ENCODE measurements at regions not wholly inside any gene's neighbourhood (a gene's known extent, or its start where the extent isn't known, plus 50 kb on each side); places are given as distances from the start of the nearest gene placed in this dataset.

GRCh38 chr2:8202132-8202531 is 479.7 kb upstream of the ID2 start:
- H3K27me3 ChIP-seq = no peaks in the 10 kb centered on the region
- H3K4me1 ChIP-seq = no peaks in the 10 kb centered on the region
- no peaks in the 10 kb centered on the region for H3K36me3 ChIP-seq
- no peak overlapping the region for H3K27ac ChIP-seq (replicated peaks in 1 of 4)
- WGBS = 84% methylated on average over 7 of the region's 7 CpGs
- no peaks in the 10 kb centered on the region for H3K9me3 ChIP-seq
- intact Hi-C loops (cut with DNase I) = no loop called here
- DNase-seq (ENCODE audit: extremely low spot score) = no peak
- TF ChIP-seq POLR2AphosphoS5 (IDR thresholded peaks at IDR 0.05) (no peak), POLR2A (IDR thresholded peaks at IDR 0.05; ENCODE audit: low read depth) (no peak), EP300 (IDR thresholded peaks at IDR 0.05) (no peak), CTCF (IDR thresholded peaks at IDR 0.05) (no peak)
- no peak overlapping the region for H3K4me3 ChIP-seq

DNA sequence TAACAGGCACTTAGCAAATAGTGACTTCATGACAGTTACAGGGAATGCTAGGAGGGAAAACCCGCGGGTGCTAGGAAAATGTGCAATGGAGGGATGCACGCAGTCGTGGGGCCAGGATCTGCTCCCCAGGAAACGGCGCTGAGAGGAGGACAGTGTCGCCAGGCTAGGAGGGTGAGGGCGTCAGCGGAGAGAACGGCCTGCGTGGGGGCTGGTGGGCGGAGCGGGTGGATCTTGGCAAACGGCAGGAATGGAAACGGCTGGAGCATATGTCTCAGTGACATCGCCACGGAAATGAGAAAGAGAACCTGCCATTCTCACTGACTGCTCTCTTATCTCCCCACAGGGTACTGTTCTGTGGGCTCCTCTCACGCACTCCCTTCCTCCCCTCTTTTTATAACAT is 478.5 kb upstream of the ID2 start:
- no peak for DNase-seq (ENCODE audit: extremely low spot score)

DNA sequence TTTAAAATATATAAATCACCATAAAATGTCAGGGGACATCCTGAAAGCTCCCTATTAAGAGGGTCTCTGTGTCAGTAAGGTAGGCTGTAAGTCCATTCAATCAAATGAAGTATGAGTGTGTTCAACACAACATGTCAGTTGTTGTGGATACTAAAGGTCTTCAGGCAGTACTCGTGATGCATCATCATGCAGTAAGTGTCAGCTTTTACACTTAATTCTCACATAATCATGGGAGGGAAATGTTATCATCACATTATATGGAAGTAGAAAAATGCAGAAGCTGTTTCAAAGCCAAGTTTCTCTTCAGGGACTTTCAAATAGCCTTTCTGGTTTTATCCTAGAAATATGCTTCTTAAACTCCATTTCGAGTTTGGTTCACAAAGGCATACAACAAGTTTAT is 477.1 kb upstream of the ID2 start:
- Histone ChIP-seq H3K27ac (replicated peaks in 1 of 4) (no peak overlapping the region), H3K36me3 (no peaks in the 10 kb centered on the region), H3K9me3 (peaks cover 0 to 16% (median 13%) of the 10 kb centered on the region in 4 donors), H3K4me3 (no peak overlapping the region), H3K4me1 (no peaks in the 10 kb centered on the region), H3K27me3 (no peaks in the 10 kb centered on the region)
- 90% methylated on average over 2 of the region's 2 CpGs for WGBS
- intact Hi-C loops (cut with DNase I) = no loop called here
- TF ChIP-seq POLR2A (IDR thresholded peaks at IDR 0.05; ENCODE audit: low read depth) = no peak
- no peak for TF ChIP-seq POLR2AphosphoS5 (IDR thresholded peaks at IDR 0.05)
- no peak for TF ChIP-seq EP300 (IDR thresholded peaks at IDR 0.05)
- TF ChIP-seq CTCF (IDR thresholded peaks at IDR 0.05) = no peak
- DNase-seq (ENCODE audit: extremely low spot score) = no peak

More for the DNA sequence above, 478.5 kb upstream of the ID2 start:
- intact Hi-C loops (cut with DNase I) = no loop called here
- Histone ChIP-seq H3K27me3 (no peaks in the 10 kb centered on the region), H3K27ac (replicated peaks in 1 of 4) (no peak overlapping the region), H3K36me3 (no peaks in the 10 kb centered on the region), H3K4me3 (no peak overlapping the region), H3K9me3 (peaks cover 0 to 10% (median 4%) of the 10 kb centered on the region in 4 donors), H3K4me1 (no peaks in the 10 kb centered on the region)
- 83% methylated on average over 18 of the region's 18 CpGs for WGBS
- TF ChIP-seq POLR2A (IDR thresholded peaks at IDR 0.05; ENCODE audit: low read depth) = no peak
- TF ChIP-seq CTCF (IDR thresholded peaks at IDR 0.05) = no peak
- no peak for TF ChIP-seq EP300 (IDR thresholded peaks at IDR 0.05)
- no peak for TF ChIP-seq POLR2AphosphoS5 (IDR thresholded peaks at IDR 0.05)

DNA sequence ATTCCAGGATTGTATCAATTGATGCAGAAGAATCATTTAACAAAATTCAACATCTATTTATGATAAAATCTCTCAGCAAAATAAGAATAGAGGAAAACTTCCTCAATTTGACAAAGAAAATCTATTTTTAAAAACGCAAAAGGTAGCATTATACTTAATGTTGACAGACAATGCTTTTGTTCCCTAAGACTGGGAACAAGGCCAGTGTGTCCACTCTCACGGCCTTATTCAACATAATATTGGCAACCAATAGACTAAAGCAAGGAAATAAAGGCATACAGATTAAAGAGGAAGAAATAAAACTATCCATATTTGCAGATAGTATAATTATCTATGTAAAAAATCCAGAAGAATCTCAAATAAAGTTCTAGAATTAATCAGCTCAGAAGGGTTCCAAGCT is 472.4 kb upstream of the ID2 start:
- H3K36me3 ChIP-seq = no peaks in the 10 kb centered on the region
- no peak overlapping the region for H3K27ac ChIP-seq (replicated peaks in 1 of 4)
- H3K27me3 ChIP-seq = no peaks in the 10 kb centered on the region
- TF ChIP-seq POLR2AphosphoS5 (IDR thresholded peaks at IDR 0.05) (no peak), EP300 (IDR thresholded peaks at IDR 0.05) (no peak), CTCF (IDR thresholded peaks at IDR 0.05) (no peak), POLR2A (IDR thresholded peaks at IDR 0.05; ENCODE audit: low read depth) (no peak)
- no peaks in the 10 kb centered on the region for H3K4me1 ChIP-seq
- no peak overlapping the region for H3K4me3 ChIP-seq
- WGBS = 76% methylated on average over 2 of the region's 2 CpGs
- DNase-seq (ENCODE audit: extremely low spot score) = no peak
- peaks cover 0 to 16% (median 16%) of the 10 kb centered on the region in 4 donors for H3K9me3 ChIP-seq
- intact Hi-C loops (cut with DNase I) = no loop called here

DNA sequence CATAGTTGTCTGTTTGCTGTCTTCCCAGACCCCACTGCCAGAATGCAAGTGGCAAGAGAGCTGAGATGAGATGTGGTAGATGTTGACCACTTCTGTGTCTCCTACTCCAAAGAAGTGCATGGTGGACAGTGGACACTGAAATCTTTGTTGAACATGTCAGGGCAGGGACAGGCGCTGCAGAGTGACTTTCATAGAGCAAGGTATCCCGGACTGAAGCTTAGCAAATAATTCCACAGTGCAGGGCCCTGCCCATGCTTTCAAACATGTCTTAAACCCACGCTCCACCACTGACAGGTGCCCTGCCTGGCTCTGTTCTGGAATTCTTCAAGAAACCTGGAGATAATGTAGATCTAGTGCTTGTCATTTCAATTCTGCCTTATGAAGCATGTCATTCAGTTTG is 470.5 kb upstream of the ID2 start:
- intact Hi-C loops (cut with DNase I) = no loop called here
- 86% methylated on average over 3 of the region's 3 CpGs for WGBS
- no peak overlapping the region for H3K4me3 ChIP-seq
- H3K4me1 ChIP-seq = peaks cover 0 to 5% (median 0%) of the 10 kb centered on the region in 4 donors
- DNase-seq (ENCODE audit: extremely low spot score) = no peak
- no peak overlapping the region for H3K27ac ChIP-seq (replicated peaks in 1 of 4)
- TF ChIP-seq CTCF (IDR thresholded peaks at IDR 0.05) (no peak), POLR2AphosphoS5 (IDR thresholded peaks at IDR 0.05) (no peak)
- no peaks in the 10 kb centered on the region for H3K36me3 ChIP-seq
- H3K27me3 ChIP-seq = no peaks in the 10 kb centered on the region
- peaks cover 0 to 16% (median 16%) of the 10 kb centered on the region in 4 donors for H3K9me3 ChIP-seq

All from esophagus muscularis mucosa (tissue), 4 donors.